Right lobe of liver (tissue), 4 donors: ENCODE measurements at regions not wholly inside any gene's neighbourhood (a gene's known extent, or its start where the extent isn't known, plus 50 kb on each side); places are given as distances from the start of the nearest gene placed in this dataset.
"Not testable (repeated sequence)": the region's sequence is repeated elsewhere in the genome, so short reads cannot be mapped to it uniquely, and the experiment has no call there.

Experiments used
- CTCF ChIP-seq, 4 donors: fragments of 200-600 bp in 3 of 4; fragments of 450-650 bp in 1 of 4; IDR thresholded peaks; one replicate each; pipeline versions ENCODE4 v1.5.1 to v1.8.0; 2016 to 2022; ENCODE audit warnings: antibody characterized with exemption in 4 of 4, mild to moderate bottlenecking in 2 of 4
- POLR2A ChIP-seq: fragments of 450-650 bp; IDR thresholded peaks from one replicate; pipeline ENCODE4 v1.6.1; 2017; ENCODE audit warnings: antibody characterized with exemption, mild to moderate bottlenecking
- donor health status: DM: no; HTN: no; CAD: no.
- donor health status: DM: no; HTN: no; CAD: no.
- donor health status: DM: no; HTN: yes; CAD: no.

DNA sequence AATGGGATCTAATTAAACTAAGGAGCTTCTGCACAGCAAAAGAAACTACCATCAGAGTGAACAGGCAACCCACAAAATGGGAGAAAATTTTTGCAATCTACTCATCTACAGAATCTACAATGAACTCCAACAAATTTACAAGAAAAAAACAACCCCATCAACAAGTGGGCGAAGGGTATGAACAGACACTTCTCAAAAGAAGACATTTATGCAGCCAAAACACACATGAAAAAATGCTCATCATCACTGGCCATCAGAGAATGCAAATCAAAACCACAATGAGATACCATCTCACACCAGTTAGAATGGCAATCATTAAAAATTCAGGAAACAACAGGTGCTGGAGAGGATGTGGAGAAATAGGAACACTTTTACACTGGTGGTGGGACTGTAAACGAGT, 55.6 kb upstream of the MAN1A1 start:
- TF ChIP-seq CTCF (IDR thresholded peaks at IDR 0.05); POLR2A: not testable (repeated sequence)
